Upper lobe of right lung (tissue), 1 donor: ENCODE measurements at regions not wholly inside any gene's neighbourhood (a gene's known extent, or its start where the extent isn't known, plus 50 kb on each side); places are given as distances from the start of the nearest gene placed in this dataset.

Experiments used
- ATAC-seq: fragments of 200-7000 bp; cut with Tn5 transposase; one replicate; pipeline ENCODE4 v1.9.1; 2020; ENCODE audit warnings: mild to moderate bottlenecking, moderate library complexity
- DNase-seq: peaks from one replicate; pipeline ENCODE4 v3.0.0-alpha.2; 2020
- H3K27ac ChIP-seq: fragments of 200-600 bp; one replicate; pipeline ENCODE4 v1.8.0; 2022
- H3K27me3 ChIP-seq: fragments of 200-600 bp; one replicate; pipeline ENCODE4 v1.8.0; 2022; ENCODE audit warnings: mild to moderate bottlenecking
- H3K36me3 ChIP-seq: fragments of 200-600 bp; one replicate; pipeline ENCODE4 v1.8.0; 2022
- H3K4me1 ChIP-seq: fragments of 200-600 bp; one replicate; pipeline ENCODE4 v1.8.0; 2022
- H3K4me3 ChIP-seq: fragments of 200-600 bp; one replicate; pipeline ENCODE4 v1.8.0; 2022; ENCODE audit warnings: mild to moderate bottlenecking
- H3K9me3 ChIP-seq: fragments of 200-600 bp; one replicate; pipeline ENCODE4 v1.8.0; 2022
- intact Hi-C: fragments of 100-400 bp; cut with DNase I; formaldehyde crosslinking; loops from one replicate; pipeline ENCODE4 v1.11.0; 2022
- TF ChIP-seq, protein P1 (sequence below): fragments of 200-600 bp; IDR thresholded peaks from one replicate; pipeline ENCODE4 v1.8.0; 2022; ENCODE audit warnings: antibody characterized with exemption
- donor health status: DM: no; HTN: yes; CAD: no; lungs with severe emphysema.

DNA sequence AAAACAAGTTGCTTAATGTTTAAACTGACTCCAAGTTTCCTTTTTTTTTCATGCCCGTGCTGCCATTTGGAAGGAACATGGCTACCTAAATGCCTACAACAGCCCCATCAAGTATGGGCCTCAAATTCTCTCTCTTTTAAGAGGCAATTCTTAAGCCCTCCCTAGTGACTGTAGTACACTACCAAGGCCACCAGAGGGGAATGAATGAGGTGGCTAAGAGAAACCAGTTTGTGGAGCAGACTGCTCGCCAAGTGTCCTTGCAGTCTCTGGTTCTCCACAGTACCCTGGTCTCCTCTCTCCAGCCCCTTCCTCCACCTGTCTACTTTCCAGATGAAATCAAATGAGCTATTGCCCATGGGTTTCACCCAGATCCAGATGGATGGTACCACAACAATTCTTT, 1809.6 kb downstream of the BRINP3 start:
- no peaks in the 10 kb centered on the region for H3K36me3 ChIP-seq
- ATAC-seq (no peak), DNase-seq (no peak)
- no peaks in the 10 kb centered on the region for H3K27me3 ChIP-seq
- intact Hi-C loops: no loop called here
- no peak overlapping the region for H3K4me3 ChIP-seq
- H3K27ac ChIP-seq: no peak overlapping the region
- TF ChIP-seq, protein P1, sequence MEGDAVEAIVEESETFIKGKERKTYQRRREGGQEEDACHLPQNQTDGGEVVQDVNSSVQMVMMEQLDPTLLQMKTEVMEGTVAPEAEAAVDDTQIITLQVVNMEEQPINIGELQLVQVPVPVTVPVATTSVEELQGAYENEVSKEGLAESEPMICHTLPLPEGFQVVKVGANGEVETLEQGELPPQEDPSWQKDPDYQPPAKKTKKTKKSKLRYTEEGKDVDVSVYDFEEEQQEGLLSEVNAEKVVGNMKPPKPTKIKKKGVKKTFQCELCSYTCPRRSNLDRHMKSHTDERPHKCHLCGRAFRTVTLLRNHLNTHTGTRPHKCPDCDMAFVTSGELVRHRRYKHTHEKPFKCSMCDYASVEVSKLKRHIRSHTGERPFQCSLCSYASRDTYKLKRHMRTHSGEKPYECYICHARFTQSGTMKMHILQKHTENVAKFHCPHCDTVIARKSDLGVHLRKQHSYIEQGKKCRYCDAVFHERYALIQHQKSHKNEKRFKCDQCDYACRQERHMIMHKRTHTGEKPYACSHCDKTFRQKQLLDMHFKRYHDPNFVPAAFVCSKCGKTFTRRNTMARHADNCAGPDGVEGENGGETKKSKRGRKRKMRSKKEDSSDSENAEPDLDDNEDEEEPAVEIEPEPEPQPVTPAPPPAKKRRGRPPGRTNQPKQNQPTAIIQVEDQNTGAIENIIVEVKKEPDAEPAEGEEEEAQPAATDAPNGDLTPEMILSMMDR: no peak
- no peaks in the 10 kb centered on the region for H3K9me3 ChIP-seq
- no peaks in the 10 kb centered on the region for H3K4me1 ChIP-seq

DNA sequence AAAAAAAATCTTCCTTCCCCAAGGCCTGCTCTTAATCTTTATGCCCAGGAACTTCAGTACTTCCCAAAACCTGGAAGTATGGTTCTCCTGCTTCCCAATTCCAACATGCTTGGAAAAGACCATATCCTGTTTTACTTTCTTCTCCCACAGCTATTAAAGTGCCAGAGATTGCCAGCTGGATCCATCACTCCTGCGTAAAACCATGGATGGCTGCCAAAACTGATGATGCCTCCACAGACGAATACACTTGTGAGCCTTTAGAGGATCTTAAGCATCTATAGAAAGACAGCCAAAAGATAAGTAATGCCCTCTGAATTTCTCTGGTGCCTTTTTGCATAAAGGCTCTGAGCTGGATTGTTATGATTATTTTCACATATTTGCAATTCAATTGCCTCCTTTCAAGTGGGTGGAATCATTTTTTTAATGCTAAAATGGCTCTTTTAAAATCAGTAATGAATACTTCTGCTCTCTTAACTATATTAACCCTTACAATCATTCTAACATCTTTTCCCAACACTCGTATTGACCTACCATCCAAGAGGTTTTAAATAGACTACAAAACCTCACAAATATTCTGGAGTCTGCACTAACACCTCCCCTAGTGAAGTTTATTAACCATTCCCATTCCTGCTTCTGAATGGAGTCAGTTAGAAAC, 1807.8 kb downstream of the BRINP3 start:
- no peaks in the 10 kb centered on the region for H3K9me3 ChIP-seq
- no peaks in the 10 kb centered on the region for H3K4me1 ChIP-seq
- DNase-seq (no peak), ATAC-seq (no peak)
- intact Hi-C loops: no loop called here
- no peaks in the 10 kb centered on the region for H3K36me3 ChIP-seq
- no peaks in the 10 kb centered on the region for H3K27me3 ChIP-seq
- H3K27ac ChIP-seq: no peak overlapping the region
- TF ChIP-seq, protein P1: no peak
- no peak overlapping the region for H3K4me3 ChIP-seq

DNA sequence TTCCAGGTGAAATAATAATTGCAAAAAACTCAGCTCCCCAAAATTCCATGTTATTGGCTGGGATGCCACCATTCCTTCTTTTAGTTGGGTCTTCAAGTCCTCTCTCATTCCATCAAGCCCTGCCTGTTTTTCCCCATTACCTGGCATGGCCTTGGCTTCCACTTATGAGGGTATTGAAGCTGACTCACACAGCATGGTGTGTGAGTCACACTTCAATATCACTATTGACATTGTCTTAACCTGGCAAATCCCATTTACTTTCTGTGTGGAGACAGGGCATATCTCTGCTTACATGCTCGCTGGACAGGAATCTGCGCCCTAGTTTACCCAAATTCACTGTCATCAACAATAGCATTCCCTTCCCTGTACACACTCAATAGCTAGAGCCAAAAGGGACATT, 1806.8 kb downstream of the BRINP3 start:
- DNase-seq (no peak), ATAC-seq (no peak)
- no peak overlapping the region for H3K27ac ChIP-seq
- H3K27me3 ChIP-seq: no peaks in the 10 kb centered on the region
- intact Hi-C loops: no loop called here
- H3K4me3 ChIP-seq: no peak overlapping the region
- TF ChIP-seq, protein P1: no peak
- no peaks in the 10 kb centered on the region for H3K4me1 ChIP-seq
- no peaks in the 10 kb centered on the region for H3K9me3 ChIP-seq
- H3K36me3 ChIP-seq: no peaks in the 10 kb centered on the region

DNA sequence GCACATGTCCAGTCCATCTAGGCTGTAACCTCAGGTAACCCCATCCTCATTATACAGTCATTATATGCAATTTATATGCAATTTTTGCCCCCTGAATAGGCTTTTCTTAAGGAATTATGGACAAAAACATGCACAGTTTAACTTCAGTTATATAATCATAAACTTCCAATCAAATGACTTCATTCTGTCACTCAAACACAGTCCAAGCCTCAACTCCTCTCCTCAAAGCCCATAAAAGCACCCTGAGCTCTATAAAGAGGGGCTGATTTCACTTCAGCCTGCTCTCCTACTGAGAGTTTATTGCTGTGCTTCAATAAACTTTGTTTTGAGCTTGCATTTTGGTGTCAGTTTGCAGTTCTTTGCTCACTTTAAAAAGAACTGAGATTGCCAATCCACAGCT, 1805.5 kb downstream of the BRINP3 start:
- no peak for ATAC-seq
- H3K36me3 ChIP-seq: no peaks in the 10 kb centered on the region
- intact Hi-C loops: no loop called here
- no peak overlapping the region for H3K4me3 ChIP-seq
- DNase-seq: no peak
- TF ChIP-seq, protein P1: no peak
- no peaks in the 10 kb centered on the region for H3K4me1 ChIP-seq
- no peaks in the 10 kb centered on the region for H3K27me3 ChIP-seq
- H3K9me3 ChIP-seq: no peaks in the 10 kb centered on the region
- H3K27ac ChIP-seq: no peak overlapping the region

DNA sequence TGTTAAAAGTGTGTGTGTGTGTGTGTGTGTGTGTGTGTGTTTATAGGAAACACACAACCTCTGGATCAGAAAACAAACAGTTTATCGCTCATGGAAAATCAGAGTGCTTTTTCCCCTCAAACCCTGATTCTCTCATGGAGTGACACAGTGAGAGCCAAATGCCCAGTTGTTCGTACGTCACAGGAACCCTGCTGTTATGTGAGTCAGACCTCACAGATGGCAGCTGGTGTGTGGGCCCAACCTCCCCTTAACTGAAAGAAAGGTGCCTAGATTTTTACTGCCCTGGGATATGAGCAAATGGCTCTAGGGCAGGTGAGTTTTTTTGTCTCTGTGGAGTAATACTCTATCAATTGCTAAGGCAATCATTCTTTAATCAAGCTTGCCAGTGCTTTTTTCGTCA, 1788.1 kb downstream of the BRINP3 start:
- TF ChIP-seq, protein P1: no peak
- no peaks in the 10 kb centered on the region for H3K27me3 ChIP-seq
- no peaks in the 10 kb centered on the region for H3K9me3 ChIP-seq
- DNase-seq (no peak), ATAC-seq (no peak)
- H3K36me3 ChIP-seq: no peaks in the 10 kb centered on the region
- no peak overlapping the region for H3K27ac ChIP-seq
- H3K4me1 ChIP-seq: no peaks in the 10 kb centered on the region
- intact Hi-C loops: no loop called here
- no peak overlapping the region for H3K4me3 ChIP-seq

DNA sequence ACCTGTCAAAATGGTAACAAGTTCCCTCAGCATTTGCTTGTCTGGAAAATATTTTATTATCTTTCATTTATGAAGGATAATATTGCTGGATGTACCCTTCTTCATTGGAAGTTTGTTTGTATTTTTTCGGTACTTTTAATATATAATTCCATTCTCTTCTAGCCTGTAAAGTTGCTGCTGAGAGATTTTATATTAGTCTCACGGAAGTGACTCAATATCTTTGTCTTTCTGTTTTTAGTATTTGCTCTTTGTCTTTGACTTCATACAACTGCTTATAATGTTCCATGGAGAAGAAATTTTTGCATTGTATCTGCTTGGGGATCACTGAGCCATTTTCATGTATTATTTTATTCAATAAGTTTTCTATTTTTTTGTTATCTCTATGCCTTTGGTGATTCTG, 1777.5 kb downstream of the BRINP3 start:
- H3K27me3 ChIP-seq: no peaks in the 10 kb centered on the region
- no peaks in the 10 kb centered on the region for H3K36me3 ChIP-seq
- H3K9me3 ChIP-seq: no peaks in the 10 kb centered on the region
- intact Hi-C loops: no loop called here
- ATAC-seq (no peak), DNase-seq (no peak)
- no peak overlapping the region for H3K4me3 ChIP-seq
- no peak overlapping the region for H3K27ac ChIP-seq
- no peaks in the 10 kb centered on the region for H3K4me1 ChIP-seq
- TF ChIP-seq, protein P1: no peak
